ENCODE measurements at regions not wholly inside any gene's neighbourhood (a gene's known extent, or its start where the extent isn't known, plus 50 kb on each side); places are given as distances from the start of the nearest gene placed in this dataset.

DNA sequence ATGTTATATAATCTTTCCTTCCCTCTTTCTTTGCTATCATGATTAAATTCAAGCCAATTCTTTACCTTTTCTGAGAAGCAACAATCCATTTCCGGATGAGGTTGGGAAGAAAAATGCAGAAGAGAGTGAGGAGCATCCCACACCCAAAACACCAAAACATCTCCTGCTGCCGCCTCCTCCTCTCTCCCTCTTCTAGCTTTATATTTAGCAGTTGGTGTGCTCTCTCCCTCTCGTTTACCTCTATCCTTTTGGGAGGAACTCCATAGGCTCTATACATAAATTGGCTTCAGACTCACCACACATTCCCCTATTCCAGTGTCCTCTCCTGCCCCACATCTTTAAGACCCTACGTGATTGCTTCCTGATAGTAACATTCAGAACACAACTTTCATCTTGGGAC, 332.2 kb upstream of the PLXNA2 start:
- H3K4me3 ChIP-seq: no peak overlapping the region
- intact Hi-C loops (cut with DNase I): no loop called here
- H3K9me3 ChIP-seq: no peaks in the 10 kb centered on the region
- H3K4me1 ChIP-seq: peaks cover 0 to 15% (median 12%) of the 10 kb centered on the region in 9 donors
- ATAC-seq (no peak), DNase-seq (no peak)
- H3K27me3 ChIP-seq: no peaks in the 10 kb centered on the region
- H3K36me3 ChIP-seq: no peaks in the 10 kb centered on the region
- H3K27ac ChIP-seq: no peak overlapping the region
- TF ChIP-seq, protein P1, sequence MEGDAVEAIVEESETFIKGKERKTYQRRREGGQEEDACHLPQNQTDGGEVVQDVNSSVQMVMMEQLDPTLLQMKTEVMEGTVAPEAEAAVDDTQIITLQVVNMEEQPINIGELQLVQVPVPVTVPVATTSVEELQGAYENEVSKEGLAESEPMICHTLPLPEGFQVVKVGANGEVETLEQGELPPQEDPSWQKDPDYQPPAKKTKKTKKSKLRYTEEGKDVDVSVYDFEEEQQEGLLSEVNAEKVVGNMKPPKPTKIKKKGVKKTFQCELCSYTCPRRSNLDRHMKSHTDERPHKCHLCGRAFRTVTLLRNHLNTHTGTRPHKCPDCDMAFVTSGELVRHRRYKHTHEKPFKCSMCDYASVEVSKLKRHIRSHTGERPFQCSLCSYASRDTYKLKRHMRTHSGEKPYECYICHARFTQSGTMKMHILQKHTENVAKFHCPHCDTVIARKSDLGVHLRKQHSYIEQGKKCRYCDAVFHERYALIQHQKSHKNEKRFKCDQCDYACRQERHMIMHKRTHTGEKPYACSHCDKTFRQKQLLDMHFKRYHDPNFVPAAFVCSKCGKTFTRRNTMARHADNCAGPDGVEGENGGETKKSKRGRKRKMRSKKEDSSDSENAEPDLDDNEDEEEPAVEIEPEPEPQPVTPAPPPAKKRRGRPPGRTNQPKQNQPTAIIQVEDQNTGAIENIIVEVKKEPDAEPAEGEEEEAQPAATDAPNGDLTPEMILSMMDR (IDR thresholded peaks at IDR 0.05): no peak
- WGBS, 2 donors: 91 to 92% methylated on average over 4 of the region's 4 CpGs

DNA sequence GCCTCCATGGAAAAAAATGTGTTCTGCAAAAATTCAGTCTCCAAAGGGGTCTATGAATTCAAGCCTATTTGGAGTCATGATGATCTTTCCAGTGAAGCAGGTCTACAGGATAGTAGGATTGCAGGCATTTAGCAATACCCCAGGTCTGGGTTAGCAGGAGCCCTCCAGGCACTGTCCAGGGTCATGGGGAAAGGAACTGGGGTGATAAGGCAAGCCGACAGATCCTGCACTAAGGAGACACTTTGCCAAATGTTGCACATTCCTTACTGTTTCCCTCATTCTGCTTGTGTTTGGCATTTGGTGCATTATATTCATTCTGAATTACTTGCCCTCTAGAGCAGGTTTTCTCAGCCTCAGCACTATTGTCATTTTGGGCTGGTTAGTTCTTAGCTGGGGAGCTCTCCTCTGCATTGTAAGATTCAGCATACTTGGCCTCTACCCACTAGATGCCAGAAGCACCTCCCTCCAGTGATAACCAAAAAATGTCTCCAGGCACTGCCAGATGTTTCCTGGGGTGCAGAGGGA, 333.3 kb upstream of the PLXNA2 start:
- TF ChIP-seq, protein P1 (IDR thresholded peaks at IDR 0.05): no peak
- Histone ChIP-seq H3K4me3 (no peak overlapping the region), H3K27me3 (no peaks in the 10 kb centered on the region), H3K4me1 (peaks cover 0 to 15% (median 12%) of the 10 kb centered on the region in 9 donors), H3K36me3 (no peaks in the 10 kb centered on the region), H3K9me3 (no peaks in the 10 kb centered on the region), H3K27ac (no peak overlapping the region)
- 20 to 27% methylated on average over 1 of the region's 1 CpG for WGBS, 2 donors
- ATAC-seq (peak in 2 of 8 donors; percentile 15 to 44), DNase-seq (no peak)
- intact Hi-C loops (cut with DNase I): no loop called here

DNA sequence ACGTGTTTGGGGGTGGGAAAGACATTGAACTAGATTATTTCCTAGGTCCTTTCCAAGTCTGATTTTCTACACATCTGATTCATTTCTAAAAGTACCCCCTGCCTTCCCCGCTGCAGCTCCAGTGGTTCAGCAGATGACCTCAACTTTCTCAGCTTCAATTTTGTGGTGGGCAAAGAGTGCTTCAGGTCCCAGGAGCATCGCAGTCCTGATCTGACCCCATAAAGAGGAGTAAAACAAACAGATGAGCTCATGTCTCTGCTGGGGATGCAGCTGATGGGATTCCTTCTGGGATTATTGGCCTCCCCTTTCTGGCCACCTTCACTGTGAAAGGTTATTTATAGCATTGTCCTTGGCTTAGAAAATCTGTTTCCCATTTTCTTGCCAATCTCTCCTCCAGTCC, 337.0 kb upstream of the PLXNA2 start:
- Histone ChIP-seq H3K9me3 (no peaks in the 10 kb centered on the region), H3K27me3 (no peaks in the 10 kb centered on the region), H3K27ac (no peak overlapping the region), H3K4me3 (no peak overlapping the region), H3K4me1 (peaks cover 0 to 15% (median 12%) of the 10 kb centered on the region in 9 donors), H3K36me3 (no peaks in the 10 kb centered on the region)
- ATAC-seq (no peak), DNase-seq (no peak)
- TF ChIP-seq, protein P1 (IDR thresholded peaks at IDR 0.05): no peak
- WGBS, 2 donors: 65 to 69% methylated on average over 3 of the region's 3 CpGs
- intact Hi-C loops (cut with DNase I): no loop called here

DNA sequence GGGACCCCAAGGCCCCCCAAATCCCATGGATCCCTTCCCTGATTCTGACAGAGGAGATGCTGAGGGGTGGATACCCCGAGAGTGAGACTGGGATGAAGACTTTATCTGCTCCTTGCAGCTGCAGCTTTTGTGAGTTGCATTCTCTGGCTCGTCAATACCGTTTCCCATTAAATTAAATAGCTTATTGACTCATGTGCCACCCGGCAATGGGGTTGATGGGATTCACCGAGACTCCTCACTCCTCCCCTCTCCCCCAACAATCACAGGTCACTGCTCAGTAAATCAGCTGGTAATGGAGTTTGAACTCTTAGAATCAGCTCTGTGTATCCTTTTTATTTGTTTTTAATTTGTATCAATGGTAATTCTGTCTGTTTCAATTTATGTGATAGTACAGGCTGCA, 337.5 kb upstream of the PLXNA2 start:
- intact Hi-C loops (cut with DNase I): no loop called here
- TF ChIP-seq, protein P1 (IDR thresholded peaks at IDR 0.05): no peak
- no peak for DNase-seq
- no peak for ATAC-seq
- Histone ChIP-seq H3K27me3 (no peaks in the 10 kb centered on the region), H3K36me3 (no peaks in the 10 kb centered on the region), H3K9me3 (no peaks in the 10 kb centered on the region), H3K27ac (no peak overlapping the region), H3K4me1 (peaks cover 0 to 15% (median 12%) of the 10 kb centered on the region in 9 donors), H3K4me3 (no peak overlapping the region)
- 89 to 91% methylated on average over 5 of the region's 5 CpGs for WGBS, 2 donors

Measured in heart right ventricle (tissue), 16 donors.